HG03571 (cell line): ENCODE measurements at regions not wholly inside any gene's neighbourhood (a gene's known extent, or its start where the extent isn't known, plus 50 kb on each side); places are given as distances from the start of the nearest gene placed in this dataset.
"Not testable (repeated sequence)": the region's sequence is repeated elsewhere in the genome, so short reads cannot be mapped to it uniquely, and the experiment has no call there.

Experiments used
- ATAC-seq: cut with Tn5 transposase; IDR thresholded peaks from one replicate; pipeline ENCODE4 v1.9.1; 2021; ENCODE audit not compliant: unreplicated experiment

- no peak for ATAC-seq
Measured at GRCh38 chr2:167844714-167845530, 402.5 kb downstream of the STK39 start.

- ATAC-seq, result no peak
Measured at GRCh38 chr2:167843657-167844056, 403.7 kb downstream of the STK39 start.

- no peak for ATAC-seq
Measured at GRCh38 chr2:167843217-167843616, 404.2 kb downstream of the STK39 start.

GRCh38 chr2:167842047-167842446 is 405.3 kb downstream of the STK39 start:
- ATAC-seq, result no peak

GRCh38 chr2:167835290-167835689 is 412.1 kb downstream of the STK39 start:
- ATAC-seq, result not testable (repeated sequence)

- ATAC-seq, result no peak
Measured at GRCh38 chr2:167834707-167835106, 412.7 kb downstream of the STK39 start.

GRCh38 chr2:167833294-167833693 is 414.1 kb downstream of the STK39 start:
- no peak for ATAC-seq

- ATAC-seq, result no peak
Measured at GRCh38 chr2:167832868-167833287, 414.5 kb downstream of the STK39 start.

- ATAC-seq, result no peak
Measured at GRCh38 chr2:167827352-167828097, 419.9 kb downstream of the STK39 start.

- ATAC-seq, result no peak
Measured at GRCh38 chr2:167826906-167827305, 420.5 kb downstream of the STK39 start.

- no peak for ATAC-seq
Measured at GRCh38 chr2:167825664-167826063, 421.7 kb downstream of the STK39 start.

- no peak for ATAC-seq
Measured at GRCh38 chr2:167822690-167823465, 424.5 kb downstream of the STK39 start.

GRCh38 chr2:167820488-167820887 is 426.9 kb downstream of the STK39 start:
- ATAC-seq, result no peak

- no peak for ATAC-seq
Measured at GRCh38 chr2:167818521-167818920, 428.9 kb downstream of the STK39 start.

- no peak for ATAC-seq
Measured at GRCh38 chr2:167817908-167818307, 429.5 kb downstream of the STK39 start.

- ATAC-seq, result no peak
Measured at GRCh38 chr2:167817422-167817821, 430.0 kb downstream of the STK39 start.

- ATAC-seq, result no peak
Measured at GRCh38 chr2:167816874-167817290, 430.5 kb downstream of the STK39 start.

GRCh38 chr2:167814881-167815718 is 432.3 kb downstream of the STK39 start:
- peak; percentile 70 for ATAC-seq

- ATAC-seq, result not testable (repeated sequence)
Measured at GRCh38 chr2:167814482-167814880, 432.9 kb downstream of the STK39 start.

- not testable (repeated sequence) for ATAC-seq
Measured at GRCh38 chr2:167809799-167810198, 437.6 kb downstream of the STK39 start.
